ENCODE measurements at regions not wholly inside any gene's neighbourhood (a gene's known extent, or its start where the extent isn't known, plus 50 kb on each side); places are given as distances from the start of the nearest gene placed in this dataset.
"Not testable (repeated sequence)": the region's sequence is repeated elsewhere in the genome, so short reads cannot be mapped to it uniquely, and the experiment has no call there.

- DNase-seq (ENCODE audit: low spot score) = no peak
Measured at GRCh38 chr15:81819924-81820635, 225.7 kb downstream of the MEX3B start.

DNA sequence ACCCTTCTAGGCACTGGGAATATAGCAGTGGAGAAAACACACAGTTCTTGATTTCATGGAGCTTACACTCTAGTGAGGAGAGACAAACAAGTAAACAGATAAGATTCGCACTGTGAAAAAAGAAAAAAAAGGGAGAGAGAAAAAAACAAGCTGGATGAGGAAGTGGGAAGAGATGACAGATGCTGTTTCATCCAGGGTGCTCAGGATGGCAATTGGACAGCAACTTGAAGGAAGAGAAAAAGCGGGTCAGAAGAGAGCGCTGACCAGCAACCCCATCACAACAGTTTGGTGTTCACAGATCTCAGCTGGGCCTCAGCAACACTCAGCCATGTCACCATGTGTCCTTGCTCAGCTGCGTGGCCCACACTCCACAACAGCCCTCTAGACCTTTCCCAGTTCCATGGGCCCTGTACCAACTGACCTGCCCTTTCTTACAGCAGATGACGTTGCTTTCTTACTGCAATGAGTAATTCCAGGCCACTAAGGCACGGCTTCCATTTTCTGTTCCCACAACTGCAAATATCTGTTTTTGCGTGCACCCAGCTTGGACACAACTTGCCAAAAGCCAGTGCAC lies 230.8 kb downstream of the MEX3B start:
- DNase-seq (ENCODE audit: low spot score) = no peak

- DNase-seq (ENCODE audit: low spot score) = no peak
Measured at GRCh38 chr15:81813215-81813614, 232.6 kb downstream of the MEX3B start.

DNA sequence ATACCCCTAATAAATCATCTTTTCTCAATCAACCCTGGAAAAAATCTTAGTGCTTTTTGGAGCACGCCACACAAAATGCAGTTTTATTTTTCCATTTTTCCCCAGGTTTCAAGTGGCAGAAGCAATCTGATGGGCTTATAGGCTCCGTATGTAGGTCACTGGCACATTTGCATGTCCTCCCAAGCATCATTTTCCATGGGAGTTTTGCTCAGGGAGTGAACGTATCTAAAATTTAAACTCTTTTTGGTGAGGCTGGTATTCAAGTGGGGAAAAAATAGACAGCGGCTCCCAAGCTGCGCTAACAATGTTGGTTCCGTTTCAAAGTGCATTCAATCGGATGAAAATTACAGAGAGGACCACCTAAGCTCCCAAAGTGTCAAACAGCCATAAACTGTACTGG lies 233.4 kb downstream of the MEX3B start:
- DNase-seq (ENCODE audit: low spot score) = no peak

- no peak for DNase-seq (ENCODE audit: low spot score)
Measured at GRCh38 chr15:81811736-81812135, 234.1 kb downstream of the MEX3B start.

DNA sequence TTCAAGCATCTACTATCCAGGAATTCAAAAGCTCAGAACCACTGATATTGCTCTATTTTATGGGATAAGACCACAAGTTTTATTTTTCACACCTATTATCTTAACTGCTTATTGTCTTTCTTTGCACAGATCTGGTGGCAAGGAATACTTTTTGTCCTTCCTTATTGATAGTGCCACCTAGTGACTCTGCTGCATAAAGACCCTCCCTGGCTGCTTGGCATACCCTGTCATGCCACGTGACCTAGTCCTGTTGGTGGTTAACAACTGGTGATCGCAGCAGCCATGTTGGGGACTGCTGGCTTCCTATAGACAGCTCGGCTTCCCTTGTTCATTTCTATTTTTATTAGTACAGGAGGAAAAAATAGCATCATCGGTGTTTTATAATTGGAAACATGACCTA lies 236.3 kb downstream of the MEX3B start:
- DNase-seq (ENCODE audit: low spot score) = peak; percentile 2

GRCh38 chr15:81807806-81808205 lies 238.0 kb downstream of the MEX3B start:
- no peak for DNase-seq (ENCODE audit: low spot score)

GRCh38 chr15:81807186-81807585 lies 238.6 kb downstream of the MEX3B start:
- DNase-seq (ENCODE audit: low spot score) = no peak

- DNase-seq (ENCODE audit: low spot score) = no peak
Measured at GRCh38 chr15:81795899-81796298, 249.9 kb downstream of the MEX3B start.

DNA sequence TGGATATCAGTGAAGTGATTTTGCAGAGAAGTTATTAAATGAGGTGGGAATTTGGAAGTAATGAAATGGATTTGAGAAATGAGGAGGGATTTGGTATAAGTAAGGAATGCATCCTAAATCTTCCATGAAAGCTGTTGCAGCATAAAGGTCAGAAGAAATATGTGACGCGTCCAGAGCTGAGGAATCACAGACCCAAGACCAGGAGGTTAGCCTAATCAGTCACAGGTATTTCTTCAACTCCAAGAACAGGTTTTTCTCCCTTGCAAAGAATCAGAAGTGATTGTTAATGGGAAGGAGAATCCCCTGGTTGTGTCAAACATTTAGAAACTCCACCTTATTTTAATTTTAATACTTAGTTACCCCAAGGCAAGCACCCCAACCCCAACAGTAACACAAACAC lies 253.2 kb downstream of the MEX3B start:
- DNase-seq (ENCODE audit: low spot score) = no peak

DNA sequence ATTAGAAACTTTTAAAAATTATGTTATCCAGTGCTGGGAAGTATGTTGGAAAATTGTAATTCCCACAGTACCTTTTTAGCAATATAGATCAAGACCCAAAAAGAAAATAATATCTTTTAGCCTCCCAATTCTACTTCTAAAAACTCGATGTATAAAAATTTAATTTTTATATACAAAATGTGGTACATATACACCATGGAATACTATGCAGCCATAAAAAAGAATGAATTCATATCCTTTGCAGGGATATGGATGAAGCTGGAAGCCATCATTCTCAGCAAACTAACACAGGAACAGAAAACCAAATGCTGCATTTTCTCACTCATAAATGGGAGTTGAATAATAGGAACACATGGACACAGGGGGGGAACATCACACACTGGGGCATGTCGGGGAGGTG lies 254.5 kb downstream of the MEX3B start:
- DNase-seq (ENCODE audit: low spot score) = not testable (repeated sequence)

GRCh38 chr15:81789403-81789802 lies 256.4 kb downstream of the MEX3B start:
- DNase-seq (ENCODE audit: low spot score) = no peak

DNA sequence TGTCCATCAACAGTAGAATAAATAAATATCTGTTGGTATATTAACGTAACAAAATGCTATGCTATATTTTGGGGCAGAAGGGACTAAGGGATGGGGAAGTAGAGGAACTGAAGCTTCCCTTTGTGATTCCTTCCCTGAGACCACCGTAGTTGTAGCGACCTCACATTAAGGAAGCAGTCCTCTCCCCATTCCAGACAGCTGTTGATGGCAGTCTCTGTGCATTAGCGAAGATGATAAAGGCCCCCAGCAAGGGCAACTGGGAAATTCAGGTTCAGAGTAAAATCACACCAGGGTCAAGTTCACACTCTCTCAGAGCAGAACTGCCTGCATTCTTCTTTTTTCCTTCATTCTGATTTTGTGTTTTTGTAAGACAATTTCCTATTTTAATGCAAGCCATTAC lies 259.0 kb downstream of the MEX3B start:
- no peak for DNase-seq (ENCODE audit: low spot score)

DNA sequence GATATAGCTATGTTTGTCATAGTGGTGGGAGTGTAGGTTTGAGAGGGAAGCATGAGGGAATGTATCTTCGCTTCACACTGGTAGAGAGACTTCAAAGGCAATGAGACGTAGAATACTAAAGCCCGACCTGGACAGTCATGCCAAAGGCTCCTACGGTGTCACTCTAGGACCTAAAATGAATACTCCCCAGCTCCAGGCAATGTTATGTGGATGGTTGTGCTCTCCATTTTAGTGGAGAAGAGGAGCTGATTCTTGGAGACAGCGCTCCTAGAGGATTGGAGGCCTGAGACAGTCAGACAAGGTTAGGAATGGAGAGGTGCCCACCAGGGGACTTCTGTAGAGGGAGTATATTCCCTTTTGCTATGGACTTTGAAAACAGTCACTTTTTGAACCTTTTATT lies 260.1 kb downstream of the MEX3B start:
- DNase-seq (ENCODE audit: low spot score) = no peak

DNA sequence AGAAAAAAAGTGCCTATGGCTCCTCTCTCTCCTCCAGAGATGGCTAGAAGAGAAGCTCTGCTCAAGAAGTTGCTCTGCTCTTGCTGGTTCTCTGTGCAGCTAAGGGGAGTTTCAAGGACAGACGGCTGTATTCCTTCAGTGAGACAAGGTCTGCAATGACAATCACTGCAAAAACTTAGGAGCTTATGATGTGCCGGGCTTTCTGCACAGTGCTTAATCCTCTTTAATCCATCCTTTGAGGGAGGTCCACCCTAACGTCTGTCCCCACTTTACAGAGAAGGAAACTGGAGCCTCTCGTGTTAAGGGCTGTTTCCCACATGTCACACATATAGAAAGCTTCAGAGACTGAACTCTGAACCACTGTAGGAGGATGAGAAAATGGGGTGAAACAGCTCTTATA lies 260.6 kb downstream of the MEX3B start:
- no peak for DNase-seq (ENCODE audit: low spot score)

- no peak for DNase-seq (ENCODE audit: low spot score)
Measured at GRCh38 chr15:81784751-81785150, 261.1 kb downstream of the MEX3B start.

DNA sequence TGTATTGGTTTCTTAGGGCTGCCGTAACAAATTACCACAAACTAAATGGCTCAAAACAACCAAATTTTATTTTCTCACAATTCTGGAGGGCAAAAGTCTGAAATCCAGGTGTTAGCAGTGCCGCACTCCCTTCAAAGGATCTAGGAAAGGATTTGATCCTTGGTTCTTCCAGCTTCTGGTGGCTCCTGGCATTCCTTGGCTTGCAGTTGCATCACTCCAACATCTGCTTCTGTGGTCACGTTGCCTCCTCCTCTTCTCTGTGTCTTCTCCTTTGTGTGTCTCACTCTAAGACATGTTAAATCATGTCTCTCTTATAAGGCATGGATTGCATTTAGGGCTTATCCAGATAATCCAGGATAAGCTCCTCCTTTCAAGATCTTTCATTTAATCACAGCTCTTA lies 262.2 kb downstream of the MEX3B start:
- DNase-seq (ENCODE audit: low spot score) = no peak

DNA sequence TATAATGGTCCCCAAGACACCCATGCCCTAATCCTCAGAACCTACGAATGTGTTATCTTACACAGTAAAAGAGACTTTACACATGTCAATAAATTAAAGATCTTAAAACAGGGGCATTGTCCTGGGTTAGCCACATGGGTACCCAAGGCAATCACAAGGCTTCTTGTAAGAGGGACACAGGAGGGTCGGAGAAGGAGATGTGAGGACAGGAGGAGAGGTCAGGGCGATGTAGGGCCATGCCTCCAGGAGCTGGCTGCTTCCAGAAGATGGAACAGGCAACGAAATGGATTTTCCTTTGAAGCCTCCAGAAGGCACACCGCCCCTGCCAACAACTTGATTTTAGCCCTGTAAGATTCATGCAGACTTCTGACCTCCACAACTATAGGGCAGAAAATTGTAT lies 262.7 kb downstream of the MEX3B start:
- DNase-seq (ENCODE audit: low spot score) = no peak

DNA sequence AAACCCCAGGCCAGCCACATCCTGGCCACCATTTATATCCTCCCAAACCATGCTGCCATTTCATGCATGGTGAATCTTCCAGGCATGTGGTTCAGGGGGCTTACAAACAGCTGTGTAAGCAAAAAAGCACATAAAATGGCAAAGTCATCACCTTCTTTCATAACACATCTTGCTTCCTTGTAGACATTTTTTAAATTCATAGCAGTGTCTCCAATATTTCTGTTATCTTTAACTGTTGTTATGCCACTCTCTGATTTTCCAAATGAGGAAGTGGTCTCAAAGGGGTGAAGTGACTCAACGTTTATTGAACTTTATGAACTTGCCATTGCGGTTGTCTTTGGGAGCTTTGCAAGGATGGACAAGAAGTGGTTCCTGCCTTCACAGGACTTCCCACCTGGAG lies 264.4 kb downstream of the MEX3B start:
- no peak for DNase-seq (ENCODE audit: low spot score)

DNA sequence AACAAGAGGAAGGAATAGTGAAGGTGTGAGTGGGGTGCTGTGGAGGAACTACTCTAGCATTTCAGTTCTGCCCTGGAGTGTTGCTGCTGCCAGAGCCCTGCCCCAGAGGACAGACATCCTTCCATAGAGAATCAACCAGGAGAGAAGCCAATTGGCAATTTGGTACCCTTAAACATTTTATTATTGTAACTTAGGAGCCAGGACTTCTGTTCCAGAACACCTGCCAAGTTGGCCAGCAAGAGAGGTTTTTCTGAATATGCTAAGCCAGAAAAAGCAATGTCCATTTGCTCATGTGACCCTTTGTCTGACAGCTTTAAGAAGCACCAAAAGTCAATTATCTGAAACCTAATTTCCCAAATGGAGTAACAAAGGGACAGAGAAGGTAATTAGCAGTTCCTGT lies 264.9 kb downstream of the MEX3B start:
- DNase-seq (ENCODE audit: low spot score) = no peak

DNA sequence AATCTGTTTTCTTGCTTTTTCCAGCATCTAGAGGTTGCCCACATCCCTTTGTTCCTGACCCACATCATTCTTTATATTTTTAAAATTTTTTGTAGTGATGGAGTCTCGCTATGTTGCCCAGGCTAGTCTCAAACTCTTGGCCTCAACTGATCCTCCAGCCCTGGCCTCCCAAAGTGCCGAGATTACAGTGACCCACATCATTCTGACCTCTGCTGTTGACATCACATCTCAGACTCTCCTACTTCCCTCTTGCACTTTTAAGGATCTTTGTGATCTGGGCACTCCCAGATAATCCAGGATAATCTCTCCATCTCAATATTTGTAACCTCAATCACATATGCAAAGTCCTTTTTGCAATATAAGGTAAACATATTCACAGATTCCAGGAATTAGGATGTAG lies 266.6 kb downstream of the MEX3B start:
- no peak for DNase-seq (ENCODE audit: low spot score)

DNA sequence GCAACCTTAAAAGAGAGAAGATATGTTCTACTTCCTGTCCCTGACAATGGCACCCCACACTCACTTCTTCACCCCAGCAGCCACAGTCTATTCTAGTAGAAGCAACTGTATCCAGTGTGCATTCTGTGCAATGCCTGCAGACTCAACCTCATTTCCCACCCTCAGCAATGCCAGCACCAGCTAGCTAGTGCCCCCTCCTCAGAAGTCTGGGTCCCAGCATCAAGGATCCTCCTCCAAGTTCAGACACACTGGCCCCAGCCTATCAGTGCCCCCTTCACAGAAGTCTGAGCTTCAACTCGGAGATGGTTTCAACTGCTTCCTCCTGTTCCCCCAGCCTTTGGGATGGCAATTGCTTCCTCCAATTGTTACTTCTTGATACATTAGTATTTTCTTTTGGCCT lies 268.3 kb downstream of the MEX3B start:
- no peak for DNase-seq (ENCODE audit: low spot score)

GRCh38 chr15:81776976-81777375 lies 268.8 kb downstream of the MEX3B start:
- no peak for DNase-seq (ENCODE audit: low spot score)

GRCh38 chr15:81775779-81776178 lies 270.0 kb downstream of the MEX3B start:
- DNase-seq (ENCODE audit: low spot score) = not testable (repeated sequence)

All from COLO829 (cell line).